OCI-LY1 (cell line): ENCODE measurements at regions not wholly inside any gene's neighbourhood (a gene's known extent, or its start where the extent isn't known, plus 50 kb on each side); places are given as distances from the start of the nearest gene placed in this dataset.

ENCODE experiments used
- H2AFZ ChIP-seq: fragments of 200-600 bp; sonication (generic), shearing (Covaris generic); 2 replicates; pipeline ENCODE4 v1.6.0; 2014; ENCODE audit warnings: antibody characterized with exemption, mild to moderate bottlenecking, low read length
- H3F3A ChIP-seq: fragments of 200-600 bp; sonication (generic), shearing (Covaris generic); 2 replicates; pipeline ENCODE4 v1.6.0; 2014; ENCODE audit warnings: mild to moderate bottlenecking, antibody characterized with exemption, low read length, moderate library complexity; ENCODE audit not compliant: insufficient read depth
- H3K27ac ChIP-seq: fragments of 200-600 bp; sonication (generic); 2 replicates; pipeline ENCODE4 v1.5.1; 2014; ENCODE audit warnings: low read length, mixed run types, mild to moderate bottlenecking, low read depth; ENCODE audit not compliant: poor library complexity, severe bottlenecking
- H3K27me3 ChIP-seq: fragments of 200-600 bp; sonication (generic); 2 replicates; pipeline ENCODE4 v1.6.0; 2014; ENCODE audit warnings: antibody characterized with exemption, mild to moderate bottlenecking, low read length, moderate library complexity; ENCODE audit not compliant: insufficient read depth
- H3K36me3 ChIP-seq: fragments of 200-600 bp; sonication (generic); 2 replicates; pipeline ENCODE4 v1.6.1; 2014; ENCODE audit warnings: mild to moderate bottlenecking, antibody characterized with exemption, low read length, moderate library complexity, mixed read lengths; ENCODE audit not compliant: insufficient read depth
- H3K4me1 ChIP-seq: fragments of 200-600 bp; sonication (generic); 2 replicates; pipeline ENCODE4 v1.5.1; 2014; ENCODE audit warnings: mild to moderate bottlenecking, low read length, moderate library complexity; ENCODE audit not compliant: insufficient read depth, severe bottlenecking
- H3K4me2 ChIP-seq: fragments of 200-600 bp; sonication (generic), shearing (Covaris generic); 2 replicates; pipeline ENCODE4 v1.6.1; 2014; ENCODE audit warnings: low read length
- H3K4me3 ChIP-seq: fragments of 200-600 bp; sonication (generic); 2 replicates; pipeline ENCODE4 v1.5.1; 2014; ENCODE audit warnings: low read length, low read depth, mild to moderate bottlenecking, mixed read lengths; ENCODE audit not compliant: poor library complexity, severe bottlenecking
- H3K79me2 ChIP-seq: fragments of 200-600 bp; shearing (Covaris generic); 2 replicates; pipeline ENCODE4 v1.6.1; 2016; ENCODE audit warnings: mixed run types, low read length, mixed read lengths; ENCODE audit not compliant: insufficient read depth
- H3K9ac ChIP-seq: fragments of 200-600 bp; sonication (generic), shearing (Covaris generic); 2 replicates; pipeline ENCODE4 v1.6.1; 2014; ENCODE audit warnings: mild to moderate bottlenecking, low read length, mixed read lengths
- H3K9me2 ChIP-seq: fragments of 200-600 bp; sonication (generic), shearing (Covaris generic); 2 replicates; pipeline ENCODE4 v1.6.1; 2014; ENCODE audit warnings: low read depth, mild to moderate bottlenecking, low read length, mixed read lengths
- H3K9me3 ChIP-seq: fragments of 200-600 bp; shearing (Covaris generic); 2 replicates; pipeline ENCODE4 v1.6.1; 2014; ENCODE audit warnings: low read length, mixed read lengths
- H4K20me1 ChIP-seq: fragments of 200-600 bp; sonication (generic), shearing (Covaris generic); 2 replicates; pipeline ENCODE4 v1.6.0; 2016; ENCODE audit warnings: mild to moderate bottlenecking, low read length; ENCODE audit not compliant: insufficient read depth
- CTCF ChIP-seq: fragments of 200-600 bp; sonication (generic), shearing (Covaris generic); IDR thresholded peaks from 2 replicates; pipeline ENCODE4 v1.5.1; 2017; ENCODE audit warnings: mild to moderate bottlenecking, antibody characterized with exemption, low read length, moderate library complexity, mixed read lengths
- EZH2 ChIP-seq: fragments of 200-600 bp; sonication (generic), shearing (Covaris generic); IDR thresholded peaks from 2 replicates; pipeline ENCODE4 v1.8.0; 2017; ENCODE audit warnings: borderline replicate concordance, mixed run types, mild to moderate bottlenecking, antibody characterized with exemption, low read length, moderate library complexity, mixed read lengths

GRCh38 chr3:24683633-24684384 is 189.2 kb upstream of the THRB start:
- Histone ChIP-seq H3K9me2 (no peaks in the 10 kb centered on the region), H3K9ac (no peak overlapping the region), H2AFZ (no peak overlapping the region), H4K20me1 (no peaks in the 10 kb centered on the region), H3K4me1 (no peaks in the 10 kb centered on the region), H3K4me2 (no peak overlapping the region), H3K27me3 (no peaks in the 10 kb centered on the region), H3K36me3 (no peaks in the 10 kb centered on the region), H3K27ac (no peak overlapping the region), H3K4me3 (no peak overlapping the region), H3K79me2 (no peaks in the 10 kb centered on the region), H3K9me3 (no peaks in the 10 kb centered on the region), H3F3A (no peaks in the 10 kb centered on the region)
- TF ChIP-seq CTCF (peak; percentile 40; the same call in 1 of the 2 replicates), EZH2 (no peak)

GRCh38 chr3:24684506-24685023 is 189.9 kb upstream of the THRB start:
- Histone ChIP-seq H4K20me1 (no peaks in the 10 kb centered on the region), H3K4me2 (no peak overlapping the region)
- TF ChIP-seq EZH2: no peak
- no peak for TF ChIP-seq CTCF

GRCh38 chr3:24686808-24687207 is 192.2 kb upstream of the THRB start:
- H3F3A ChIP-seq: no peaks in the 10 kb centered on the region
- no peaks in the 10 kb centered on the region for H3K9me2 ChIP-seq
- no peak overlapping the region for H2AFZ ChIP-seq
- no peak overlapping the region for H3K27ac ChIP-seq
- no peaks in the 10 kb centered on the region for H4K20me1 ChIP-seq
- no peaks in the 10 kb centered on the region for H3K4me1 ChIP-seq
- TF ChIP-seq EZH2 (no peak), CTCF (no peak)
- H3K27me3 ChIP-seq: no peaks in the 10 kb centered on the region
- H3K36me3 ChIP-seq: no peaks in the 10 kb centered on the region
- H3K9ac ChIP-seq: no peak overlapping the region
- no peaks in the 10 kb centered on the region for H3K79me2 ChIP-seq
- H3K4me3 ChIP-seq: no peak overlapping the region
- H3K4me2 ChIP-seq: no peak overlapping the region
- no peaks in the 10 kb centered on the region for H3K9me3 ChIP-seq

More at GRCh38 chr3:24684506-24685023, 189.9 kb upstream of the THRB start:
- H3K4me1 ChIP-seq: no peaks in the 10 kb centered on the region
- H3K27me3 ChIP-seq: no peaks in the 10 kb centered on the region
- H3K9me3 ChIP-seq: no peaks in the 10 kb centered on the region
- no peaks in the 10 kb centered on the region for H3K36me3 ChIP-seq
- H3F3A ChIP-seq: no peaks in the 10 kb centered on the region
- H3K9me2 ChIP-seq: no peaks in the 10 kb centered on the region
- no peaks in the 10 kb centered on the region for H3K79me2 ChIP-seq
- H2AFZ ChIP-seq: no peak overlapping the region
- no peak overlapping the region for H3K9ac ChIP-seq
- H3K27ac ChIP-seq: no peak overlapping the region
- H3K4me3 ChIP-seq: no peak overlapping the region
